Fibroblast of pulmonary artery (primary cell): ENCODE measurements at regions not wholly inside any gene's neighbourhood (a gene's known extent, or its start where the extent isn't known, plus 50 kb on each side); places are given as distances from the start of the nearest gene placed in this dataset.
"Not testable (repeated sequence)": the region's sequence is repeated elsewhere in the genome, so short reads cannot be mapped to it uniquely, and the experiment has no call there.

Experiments
- DNase-seq: peaks from one replicate; pipeline ENCODE4 v3.0.0-alpha.2; 2010; ENCODE audit warnings: low read depth
- H3K4me3 ChIP-seq: replicated peaks from 2 replicates; pipeline ENCODE4 v1.5.1; 2011; ENCODE audit warnings: low read depth, mild to moderate bottlenecking, control low read depth, low read length, moderate library complexity
- CTCF ChIP-seq: IDR thresholded peaks from 2 replicates; pipeline ENCODE4 v1.5.1; 2011; ENCODE audit warnings: mild to moderate bottlenecking, control low read depth, low read length, inconsistent platforms; ENCODE audit errors: missing control alignments

- DNase-seq: no peak
- no peak overlapping the region for H3K4me3 ChIP-seq
- no peak for TF ChIP-seq CTCF
Observed at GRCh38 chr16:59840169-59840568, 1106.1 kb upstream of the GOT2 start.

GRCh38 chr16:59826767-59827166 is 1092.7 kb upstream of the GOT2 start:
- DNase-seq: no peak
- no peak overlapping the region for H3K4me3 ChIP-seq
- TF ChIP-seq CTCF: no peak

GRCh38 chr16:59809488-59809887 is 1075.4 kb upstream of the GOT2 start:
- not testable (repeated sequence) for DNase-seq

GRCh38 chr16:59783191-59783590 is 1049.1 kb upstream of the GOT2 start:
- DNase-seq: no peak
- TF ChIP-seq CTCF: no peak
- no peak overlapping the region for H3K4me3 ChIP-seq

More at GRCh38 chr16:59809488-59809887, 1075.4 kb upstream of the GOT2 start:
- not testable (repeated sequence) for H3K4me3 ChIP-seq

- no peak overlapping the region for H3K4me3 ChIP-seq
- TF ChIP-seq CTCF: no peak
- DNase-seq: no peak
Observed at GRCh38 chr16:59773330-59773729, 1039.2 kb upstream of the GOT2 start.

- DNase-seq: no peak
- TF ChIP-seq CTCF: no peak
Observed at GRCh38 chr16:59759296-59759695, 1025.2 kb upstream of the GOT2 start.

GRCh38 chr16:59758848-59759247 is 1024.7 kb upstream of the GOT2 start:
- DNase-seq: no peak
- H3K4me3 ChIP-seq: no peak overlapping the region
- no peak for TF ChIP-seq CTCF

More at GRCh38 chr16:59759296-59759695, 1025.2 kb upstream of the GOT2 start:
- H3K4me3 ChIP-seq: no peak overlapping the region
